GM19395 (cell line): ENCODE measurements at regions not wholly inside any gene's neighbourhood (a gene's known extent, or its start where the extent isn't known, plus 50 kb on each side); places are given as distances from the start of the nearest gene placed in this dataset.
"Not testable (repeated sequence)": the region's sequence is repeated elsewhere in the genome, so short reads cannot be mapped to it uniquely, and the experiment has no call there.

Source experiments
- ATAC-seq: cut with Tn5 transposase; IDR thresholded peaks from one replicate; pipeline ENCODE4 v1.9.1; 2021; ENCODE audit warnings: mild to moderate bottlenecking, moderate library complexity; ENCODE audit not compliant: unreplicated experiment

DNA sequence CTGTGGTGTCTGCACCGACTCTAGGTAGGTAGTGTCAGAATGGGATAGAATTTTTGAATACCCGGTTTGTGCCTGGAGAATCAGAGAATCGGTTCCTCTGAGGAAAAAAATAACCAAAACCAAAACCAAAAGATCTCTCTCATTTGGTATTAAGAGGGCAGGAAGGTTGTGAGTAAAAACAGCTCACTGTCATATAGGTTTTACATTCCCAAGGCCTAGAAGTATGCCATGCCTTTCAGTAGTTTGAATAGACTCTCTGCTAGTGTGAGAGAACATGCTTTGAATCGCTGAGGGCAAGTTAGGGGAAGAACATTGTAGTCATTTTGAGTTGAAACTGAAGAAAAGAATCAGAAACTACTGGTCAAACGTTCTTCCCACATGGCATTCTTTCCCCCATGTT, 411.4 kb upstream of the CD180 start:
- no peak for ATAC-seq

DNA sequence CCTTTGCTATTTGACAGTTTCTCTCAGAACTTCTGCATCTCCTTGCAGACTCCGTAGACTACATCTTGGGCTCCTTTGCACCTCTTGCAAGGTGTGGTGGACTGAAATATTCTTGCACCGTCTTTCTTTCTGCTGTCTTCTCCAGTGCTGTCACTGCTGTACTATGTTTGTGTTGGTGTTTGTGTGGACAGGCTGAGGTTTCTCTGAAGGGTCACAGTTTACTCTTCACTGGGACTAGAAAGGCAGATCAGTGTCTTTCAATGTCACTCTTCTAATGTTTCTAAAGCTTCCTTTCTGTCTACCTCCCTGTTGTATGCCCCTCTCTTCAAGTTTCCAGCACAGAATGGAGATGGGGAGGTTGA, 410.0 kb upstream of the CD180 start:
- ATAC-seq: no peak

GRCh38 chr5:67605730-67606585, 409.4 kb upstream of the CD180 start:
- no peak for ATAC-seq

- ATAC-seq: no peak
These were observed 394.9 kb upstream of the CD180 start for GRCh38 chr5:67591491-67591890.

DNA sequence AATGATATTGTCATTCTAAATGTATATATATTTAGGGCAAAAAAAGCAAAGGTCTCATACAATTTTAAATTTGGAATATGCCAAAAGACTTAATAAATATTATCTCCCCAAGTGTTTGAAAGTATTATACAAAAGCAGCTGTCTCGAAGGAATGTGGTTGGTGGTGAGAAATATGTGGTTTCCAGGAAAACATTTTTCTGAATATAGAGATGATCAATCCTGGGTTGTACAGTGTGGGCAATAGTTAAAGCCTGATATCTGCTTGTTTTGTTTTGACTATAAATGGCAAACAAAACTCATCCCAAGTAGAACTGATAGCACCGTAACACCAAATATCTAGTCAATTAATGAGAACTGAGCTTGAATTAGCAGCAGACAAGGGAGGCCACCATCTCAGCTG, 391.8 kb upstream of the CD180 start:
- no peak for ATAC-seq

- no peak for ATAC-seq
These were observed 384.6 kb upstream of the CD180 start for GRCh38 chr5:67581203-67581602.

DNA sequence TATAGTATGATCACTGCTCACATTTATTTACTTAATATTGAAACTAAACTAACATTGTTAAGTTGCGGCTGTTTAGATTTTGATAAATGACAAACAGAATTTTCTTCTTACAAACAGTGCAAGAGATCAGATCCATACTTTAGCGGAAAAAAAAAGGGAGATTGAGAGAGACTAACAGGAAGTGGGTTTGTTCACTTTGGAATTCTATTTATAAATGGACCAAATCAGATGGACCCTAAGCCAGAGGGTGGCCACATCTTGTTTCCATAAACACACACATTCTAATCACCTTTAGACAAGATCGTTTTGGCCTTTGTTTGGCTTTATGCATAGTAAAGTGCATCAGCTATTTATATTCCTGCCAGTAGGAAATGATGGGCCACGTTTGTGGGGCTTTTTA, 381.4 kb upstream of the CD180 start:
- ATAC-seq: no peak

GRCh38 chr5:67577424-67577823, 380.8 kb upstream of the CD180 start:
- ATAC-seq: no peak

GRCh38 chr5:67576112-67576511, 379.5 kb upstream of the CD180 start:
- ATAC-seq: no peak

DNA sequence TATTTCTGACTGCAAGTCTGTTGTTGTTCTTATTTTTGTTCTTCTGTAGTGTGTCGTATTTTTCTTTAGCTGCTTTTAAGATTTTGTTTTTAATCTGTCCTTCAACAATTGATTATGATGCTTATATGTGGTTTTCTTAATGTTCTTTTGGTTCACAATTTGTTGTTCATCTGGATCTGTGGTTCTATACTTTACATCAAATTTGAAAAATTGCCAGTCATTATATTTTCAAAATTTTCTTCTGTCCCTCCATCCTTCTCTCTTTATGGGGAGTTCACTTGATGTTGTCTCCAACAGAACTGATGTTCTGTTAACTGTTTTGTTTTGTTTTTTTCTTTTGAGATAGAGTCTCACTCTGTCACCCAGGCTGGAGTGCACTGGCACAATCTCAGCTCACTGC, 378.5 kb upstream of the CD180 start:
- no peak for ATAC-seq

- ATAC-seq: no peak
These were observed 364.7 kb upstream of the CD180 start for GRCh38 chr5:67561151-67561932.

DNA sequence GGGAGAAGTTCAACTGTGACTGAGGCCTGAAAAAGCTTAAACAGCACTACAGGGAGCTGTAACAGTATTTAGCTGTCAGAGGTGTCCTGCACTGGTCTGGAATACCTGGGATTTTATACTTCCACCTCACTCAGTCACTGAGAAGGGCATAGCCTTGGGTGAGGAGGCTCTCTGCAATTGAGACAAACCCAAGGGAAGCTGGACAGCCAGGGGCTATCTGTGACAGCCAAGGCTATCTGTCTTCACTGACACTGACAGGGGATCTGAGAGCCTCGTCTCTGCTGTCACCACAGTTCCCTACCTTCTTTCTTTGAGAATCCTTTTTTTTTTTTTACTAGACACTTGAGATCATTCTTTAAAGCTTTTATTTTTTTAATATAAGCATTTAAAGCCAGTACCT, 356.2 kb upstream of the CD180 start:
- ATAC-seq: no peak

- ATAC-seq: no peak
These were observed 353.3 kb upstream of the CD180 start for GRCh38 chr5:67549947-67550346.

GRCh38 chr5:67549296-67549618, 352.7 kb upstream of the CD180 start:
- no peak for ATAC-seq

GRCh38 chr5:67548520-67549295, 352.1 kb upstream of the CD180 start:
- ATAC-seq: no peak

DNA sequence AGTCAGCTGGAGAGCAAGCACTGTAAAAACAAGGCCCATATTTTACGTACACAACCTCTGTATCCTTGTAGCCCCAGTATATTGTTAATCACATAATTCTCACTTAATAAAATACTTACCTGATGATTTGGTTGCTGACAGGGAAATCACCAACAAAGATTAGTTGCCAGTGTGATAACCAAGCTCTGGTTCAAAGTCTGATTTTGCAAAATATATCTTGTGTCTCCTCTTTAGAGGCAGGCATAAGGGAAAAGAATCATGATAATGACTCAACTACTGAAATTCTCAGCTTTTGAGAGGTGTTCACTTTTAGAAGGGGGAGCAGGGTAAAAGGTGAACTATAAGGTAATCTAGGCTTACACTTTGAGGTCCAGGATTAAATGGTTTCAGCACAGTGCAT, 351.1 kb upstream of the CD180 start:
- no peak for ATAC-seq

DNA sequence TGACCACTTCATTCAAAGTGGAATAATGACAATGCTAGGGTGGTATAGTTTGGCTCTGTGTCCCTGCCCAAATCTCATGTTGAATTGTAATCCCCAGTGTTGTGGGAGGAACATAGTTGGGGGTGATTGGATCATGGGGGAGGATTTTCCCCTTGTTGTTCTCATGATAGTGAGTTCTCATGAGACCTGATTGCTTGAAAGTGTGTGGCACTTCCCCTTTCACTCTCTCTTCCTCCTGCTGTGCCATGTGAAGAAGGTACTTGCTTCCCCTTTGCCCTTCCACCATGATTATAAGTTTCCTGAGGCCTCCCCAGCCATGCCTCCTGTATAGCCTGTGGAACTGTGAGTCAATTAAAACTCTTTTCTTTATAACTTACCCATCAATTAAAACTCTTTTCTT, 348.3 kb upstream of the CD180 start:
- ATAC-seq: not testable (repeated sequence)

DNA sequence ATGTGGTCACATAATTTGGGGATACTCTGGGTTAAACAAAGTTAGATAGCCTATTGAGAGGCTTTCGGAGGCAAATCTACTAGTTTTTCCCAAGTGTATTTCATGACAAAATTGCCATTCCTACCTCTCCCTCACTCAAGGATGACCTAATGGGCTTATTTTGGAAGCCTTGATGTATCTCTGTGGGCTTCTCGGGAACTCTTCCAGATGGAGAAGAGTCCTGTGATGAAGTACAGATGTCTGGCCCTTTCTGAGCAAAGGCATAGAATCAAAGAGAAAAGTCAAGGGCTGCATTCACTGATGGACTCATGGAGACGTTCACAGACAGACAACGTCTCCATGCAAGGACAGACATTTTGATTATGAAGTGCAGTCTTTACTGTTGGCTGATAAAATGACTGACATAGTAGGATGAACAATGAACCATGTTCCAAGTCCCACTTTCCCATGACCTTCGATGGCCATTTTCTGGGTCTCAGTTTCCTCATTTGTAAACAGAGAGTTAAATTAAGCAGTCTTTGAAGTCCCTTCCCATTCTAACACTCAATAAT, 347.2 kb upstream of the CD180 start:
- ATAC-seq: no peak

GRCh38 chr5:67542479-67542878, 345.9 kb upstream of the CD180 start:
- ATAC-seq: no peak

- no peak for ATAC-seq
These were observed 345.3 kb upstream of the CD180 start for GRCh38 chr5:67541875-67542274.

GRCh38 chr5:67538855-67539506, 342.4 kb upstream of the CD180 start:
- no peak for ATAC-seq
